Body of pancreas (tissue), 4 donors: ENCODE measurements at regions not wholly inside any gene's neighbourhood (a gene's known extent, or its start where the extent isn't known, plus 50 kb on each side); places are given as distances from the start of the nearest gene placed in this dataset.

Experiments
- POLR2A ChIP-seq, 3 donors: fragments of 450-650 bp; IDR thresholded peaks; one replicate each; pipeline ENCODE4 v1.6.1; 2016; ENCODE audit warnings: antibody characterized with exemption in 3 of 3, mild to moderate bottlenecking in 2 of 3
- TF ChIP-seq, protein P1 (sequence below), 7 experiments: fragments of 450-650 bp in 4 of 7; fragments of 200-600 bp in 3 of 7; sonication (generic) in 3 of 7; IDR thresholded peaks; one replicate each; pipeline ENCODE4 v1.5.1; 2016 to 2019; ENCODE audit warnings: antibody characterized with exemption in 7 of 7

DNA sequence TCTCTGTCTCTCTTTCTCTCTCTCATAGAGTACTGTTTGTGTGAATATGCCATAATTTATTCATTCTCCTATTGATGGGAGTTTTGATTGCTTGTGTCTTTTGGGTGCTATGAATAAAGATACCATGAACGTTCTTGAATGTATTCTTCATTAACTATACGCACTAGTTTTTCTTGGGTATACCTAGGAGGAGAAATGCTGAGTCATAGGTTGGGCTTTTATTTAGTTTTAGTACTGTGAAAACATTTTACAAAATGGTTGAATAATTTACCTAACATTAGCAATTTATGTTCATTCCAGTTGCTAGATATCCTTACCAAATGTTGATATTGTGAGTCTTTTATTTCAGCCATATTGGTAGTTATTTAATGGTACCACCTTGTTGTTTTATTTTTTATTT lies 192.5 kb downstream of the NPR3 start:
- TF ChIP-seq, protein P1, sequence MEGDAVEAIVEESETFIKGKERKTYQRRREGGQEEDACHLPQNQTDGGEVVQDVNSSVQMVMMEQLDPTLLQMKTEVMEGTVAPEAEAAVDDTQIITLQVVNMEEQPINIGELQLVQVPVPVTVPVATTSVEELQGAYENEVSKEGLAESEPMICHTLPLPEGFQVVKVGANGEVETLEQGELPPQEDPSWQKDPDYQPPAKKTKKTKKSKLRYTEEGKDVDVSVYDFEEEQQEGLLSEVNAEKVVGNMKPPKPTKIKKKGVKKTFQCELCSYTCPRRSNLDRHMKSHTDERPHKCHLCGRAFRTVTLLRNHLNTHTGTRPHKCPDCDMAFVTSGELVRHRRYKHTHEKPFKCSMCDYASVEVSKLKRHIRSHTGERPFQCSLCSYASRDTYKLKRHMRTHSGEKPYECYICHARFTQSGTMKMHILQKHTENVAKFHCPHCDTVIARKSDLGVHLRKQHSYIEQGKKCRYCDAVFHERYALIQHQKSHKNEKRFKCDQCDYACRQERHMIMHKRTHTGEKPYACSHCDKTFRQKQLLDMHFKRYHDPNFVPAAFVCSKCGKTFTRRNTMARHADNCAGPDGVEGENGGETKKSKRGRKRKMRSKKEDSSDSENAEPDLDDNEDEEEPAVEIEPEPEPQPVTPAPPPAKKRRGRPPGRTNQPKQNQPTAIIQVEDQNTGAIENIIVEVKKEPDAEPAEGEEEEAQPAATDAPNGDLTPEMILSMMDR (IDR thresholded peaks at IDR 0.05): no peak
- no peak for TF ChIP-seq POLR2A (IDR thresholded peaks at IDR 0.05)
